Fibroblast of the aortic adventitia (primary cell): ENCODE measurements at regions not wholly inside any gene's neighbourhood (a gene's known extent, or its start where the extent isn't known, plus 50 kb on each side); places are given as distances from the start of the nearest gene placed in this dataset.
A peak's percentile ranks its signal among the peaks of the same experiment; 100 is the strongest.

ENCODE experiments used
- DNase-seq: peaks from one replicate; pipeline ENCODE4 v3.0.0-alpha.2; 2010; ENCODE audit warnings: low read depth
- H3K4me3 ChIP-seq: 2 replicates; pipeline ENCODE4 v1.5.1; 2011; ENCODE audit warnings: low read depth, mild to moderate bottlenecking, control low read depth, low read length, moderate library complexity
- CTCF ChIP-seq: IDR thresholded peaks from 2 replicates; pipeline ENCODE4 v1.5.1; 2011; ENCODE audit warnings: mild to moderate bottlenecking, low read length, control low read depth, inconsistent platforms; ENCODE audit not compliant: insufficient read depth

- TF ChIP-seq CTCF = no peak
- DNase-seq = no peak
- H3K4me3 ChIP-seq = no peak overlapping the region
These were observed 209.8 kb downstream of the ENC1 start for GRCh38 chr5:74430631-74431289.

- no peak for TF ChIP-seq CTCF
- H3K4me3 ChIP-seq = no peak overlapping the region
- DNase-seq = no peak
These were observed 211.0 kb downstream of the ENC1 start for GRCh38 chr5:74429495-74429894.

DNA sequence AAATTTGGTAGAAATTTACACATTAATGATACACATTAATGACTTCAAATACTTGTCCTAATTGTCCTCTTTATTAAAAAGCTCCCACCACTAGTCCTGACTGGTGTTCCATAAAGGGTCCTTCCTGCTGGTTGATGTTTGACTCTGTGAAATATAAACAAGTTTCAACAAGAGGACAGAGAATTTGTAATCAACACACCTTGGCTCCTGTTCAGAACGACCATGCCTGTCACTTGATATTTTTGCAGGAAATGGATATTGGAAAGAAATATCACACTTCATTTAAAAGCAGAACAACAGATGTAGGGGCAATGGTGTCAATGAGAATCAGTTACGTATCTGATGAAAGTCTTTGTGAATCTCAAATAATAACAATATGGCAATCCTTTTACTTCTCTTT, 211.7 kb downstream of the ENC1 start:
- no peak overlapping the region for H3K4me3 ChIP-seq
- no peak for DNase-seq
- no peak for TF ChIP-seq CTCF

DNA sequence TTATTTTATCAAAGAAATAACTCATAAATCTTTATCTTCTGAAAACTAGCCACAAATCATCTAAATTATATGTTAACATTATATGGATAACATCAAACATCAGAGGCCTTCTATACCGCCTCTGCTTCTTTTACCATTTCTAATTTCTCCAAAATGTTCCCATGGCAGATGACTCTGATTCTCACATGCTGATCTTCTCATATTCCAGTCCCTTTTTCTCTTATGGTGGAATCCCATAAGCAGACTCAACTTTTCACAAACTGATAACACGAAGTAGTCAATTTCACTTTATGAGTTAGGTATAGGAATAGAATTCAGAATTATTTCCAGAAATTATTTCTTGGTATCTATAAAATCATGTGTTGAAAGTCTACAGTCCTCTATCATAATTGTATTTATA, 212.3 kb downstream of the ENC1 start:
- TF ChIP-seq CTCF = no peak
- H3K4me3 ChIP-seq = no peak overlapping the region
- no peak for DNase-seq

DNA sequence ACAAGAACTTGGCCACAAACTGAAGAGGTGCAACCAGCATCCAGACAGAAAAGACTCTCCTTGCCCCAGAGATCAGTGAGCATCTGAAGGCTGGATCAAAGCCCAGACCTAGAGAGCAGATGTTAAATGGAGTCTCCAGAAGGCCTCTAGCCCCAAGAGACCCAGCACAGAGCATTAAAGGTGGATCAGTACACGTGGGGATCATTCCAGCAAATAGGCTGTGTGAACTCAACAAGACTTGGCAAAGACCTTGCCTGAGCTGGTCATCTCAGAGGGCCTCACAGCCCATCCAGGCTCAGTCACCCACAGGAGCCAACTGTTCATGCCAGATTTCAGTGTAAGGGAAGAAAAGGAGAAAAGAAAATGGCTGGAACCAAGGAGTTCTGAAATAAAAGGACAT, 214.0 kb downstream of the ENC1 start:
- peak; percentile 10 for DNase-seq
- no peak overlapping the region for H3K4me3 ChIP-seq
- no peak for TF ChIP-seq CTCF

GRCh38 chr5:74424162-74424868, 216.2 kb downstream of the ENC1 start:
- peak; percentile 65 for DNase-seq
- no peak for TF ChIP-seq CTCF
- H3K4me3 ChIP-seq = no peak overlapping the region

DNA sequence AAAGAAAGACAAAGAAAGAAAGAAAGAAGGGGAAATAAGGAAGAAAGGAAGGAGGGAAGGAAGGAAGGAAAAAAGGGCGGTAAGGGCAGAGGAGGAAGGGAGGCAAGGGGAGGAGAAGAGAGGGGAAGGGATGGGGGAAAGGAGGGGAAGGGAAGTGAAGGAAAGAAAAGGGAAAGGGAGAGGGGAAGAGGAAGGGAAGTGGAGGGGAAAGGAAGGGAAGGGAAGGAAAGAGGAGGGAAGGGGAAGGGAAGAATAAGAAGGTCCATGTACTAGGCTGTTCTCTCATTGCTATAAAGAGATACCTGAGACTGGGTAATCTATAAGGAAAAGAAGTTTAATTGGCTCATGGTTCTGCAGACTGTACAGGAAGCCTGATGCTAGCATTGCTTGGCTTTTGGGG, 217.1 kb downstream of the ENC1 start:
- no peak overlapping the region for H3K4me3 ChIP-seq
- no peak for TF ChIP-seq CTCF

More for the DNA sequence above, 217.1 kb downstream of the ENC1 start:
- DNase-seq = no peak
